ENCODE measurements at regions not wholly inside any gene's neighbourhood (a gene's known extent, or its start where the extent isn't known, plus 50 kb on each side); places are given as distances from the start of the nearest gene placed in this dataset.

- in situ Hi-C loops (cut with MboI; ENCODE audit: low sequenced_read_pairs): no loop called here
- Histone ChIP-seq H4K8ac (ENCODE audit: low read depth in 2 of 2, low read length in 2 of 2) (no peak overlapping the region), H4K20me1 (ENCODE audit: insufficient read depth, low read length) (no peaks in the 10 kb centered on the region), H3K9me3 (ENCODE audit: control insufficient read depth, insufficient read depth, low read length) (no peaks in the 10 kb centered on the region), H3K9ac (ENCODE audit: low read depth, low read length) (no peak overlapping the region), H3K9me1 (ENCODE audit: insufficient read depth, low read length) (no peaks in the 10 kb centered on the region), H2AK5ac (ENCODE audit: low read depth, low read length) (no peak overlapping the region), H3K4me3 (ENCODE audit: insufficient read depth, low read depth, low read length) (no peak overlapping the region), H4K91ac (ENCODE audit: insufficient read depth, low read depth, low read length) (no peak overlapping the region), H2BK120ac (ENCODE audit: low read depth, low read length) (no peak overlapping the region), H3K36me3 (ENCODE audit: control insufficient read depth, insufficient read depth, low read length) (no peaks in the 10 kb centered on the region), H3K27ac (ENCODE audit: insufficient read depth, low read length) (no peak overlapping the region), H2BK20ac (ENCODE audit: low read depth, low read length) (no peak overlapping the region), H2AFZ (replicated peaks; ENCODE audit: low read length, poor library complexity) (no peak overlapping the region), H3K4me2 (ENCODE audit: low read depth, low read length) (no peak overlapping the region), H2BK5ac (ENCODE audit: low read depth, low read length, poor library complexity, severe bottlenecking) (no peak overlapping the region), H3K14ac (replicated peaks; ENCODE audit: low read depth, low read length) (no peak overlapping the region), H3K4me1 (ENCODE audit: control insufficient read depth, insufficient read depth, low read length) (no peaks in the 10 kb centered on the region), H3K23ac (ENCODE audit: low read depth, low read length) (no peak overlapping the region), H3K56ac (ENCODE audit: extremely low read depth, insufficient read depth, low read length) (no peak overlapping the region), H4K5ac (ENCODE audit: low read depth, low read length) (no peak overlapping the region), H3K27me3 (ENCODE audit: control insufficient read depth, insufficient read depth, low read length) (peaks cover 5% of the 10 kb centered on the region; the same call in 1 of the 2 replicates), H2BK15ac (ENCODE audit: low read depth, low read length) (no peak overlapping the region), H2AK9ac (replicated peaks; ENCODE audit: low read depth, low read length, poor library complexity) (no peak overlapping the region), H3K79me1 (ENCODE audit: low read depth in 1 of 2, low read length in 2 of 2) (no peaks in the 10 kb centered on the region), H3K4ac (ENCODE audit: low read depth, low read length) (no peak overlapping the region), H3K18ac (ENCODE audit: low read depth, low read length) (no peak overlapping the region)
- intact Hi-C loops (cut with micrococcal nuclease): no loop called here
- no TSS peak for BruUV-seq (replicated peaks)
- no peak for ATAC-seq (ENCODE audit: low read depth)
- WGBS, 2 experiments (ENCODE audit: extremely low coverage in 2 of 2, insufficient read length in 1 of 2): no CpG with 5 or more reads among the region's 1 CpG
- dilution Hi-C loops (cut with HindIII; ENCODE audit: low sequenced_read_pairs, unreplicated experiment): no loop called here
- TF ChIP-seq MXI1 (IDR thresholded peaks at IDR 0.05; ENCODE audit: borderline replicate concordance, low read depth, low read length) (no peak), RCOR1 (IDR thresholded peaks at IDR 0.05; ENCODE audit: insufficient replicate concordance, low read length) (no peak), CHD1 (IDR thresholded peaks at IDR 0.05; ENCODE audit: low read depth, low read length) (no peak), MAFK (IDR thresholded peaks at IDR 0.05; ENCODE audit: low read depth, low read length) (no peak), FOS (IDR thresholded peaks at IDR 0.05; ENCODE audit: low read depth, low read length) (no peak), NFE2L2 (IDR thresholded peaks at IDR 0.05; ENCODE audit: low read depth, low read length) (no peak), BHLHE40 (IDR thresholded peaks at IDR 0.05; ENCODE audit: low read depth, low read length) (no peak), RFX5 (IDR thresholded peaks at IDR 0.05; ENCODE audit: low read depth, low read length) (no peak), MAZ (IDR thresholded peaks at IDR 0.05; ENCODE audit: borderline replicate concordance, low read depth, low read length) (no peak)
- CTCF ChIA-PET: no interaction called here
- POLR2A ChIA-PET (ENCODE audit: unreplicated experiment): no interaction called here
- DNase-seq: no peak
Observed at GRCh38 chr10:61089251-61089650, 145.3 kb upstream of the RHOBTB1 start.
